Medulla oblongata (tissue), 1 donor: ENCODE measurements at regions not wholly inside any gene's neighbourhood (a gene's known extent, or its start where the extent isn't known, plus 50 kb on each side); places are given as distances from the start of the nearest gene placed in this dataset.
"Not testable (repeated sequence)": the region's sequence is repeated elsewhere in the genome, so short reads cannot be mapped to it uniquely, and the experiment has no call there.

ENCODE experiments used
- DNase-seq: peaks from one replicate; pipeline ENCODE4 v3.0.0-alpha.2; 2015; ENCODE audit errors: extremely low spot score

- not testable (repeated sequence) for DNase-seq
These were observed 342.2 kb downstream of the CEP170 start for GRCh38 chr1:242912855-242913254.

GRCh38 chr1:242900558-242900957 is 354.5 kb downstream of the CEP170 start:
- DNase-seq = not testable (repeated sequence)

GRCh38 chr1:242890192-242890741 is 364.8 kb downstream of the CEP170 start:
- DNase-seq = no peak

GRCh38 chr1:242886137-242886536 is 361.6 kb upstream of the PLD5 start:
- DNase-seq = no peak

GRCh38 chr1:242880022-242880421 is 355.5 kb upstream of the PLD5 start:
- not testable (repeated sequence) for DNase-seq

- no peak for DNase-seq
These were observed 353.2 kb upstream of the PLD5 start for GRCh38 chr1:242877743-242878142.

- DNase-seq = no peak
These were observed 352.7 kb upstream of the PLD5 start for GRCh38 chr1:242877229-242877628.

- DNase-seq = no peak
These were observed 351.5 kb upstream of the PLD5 start for GRCh38 chr1:242876030-242876429.

- DNase-seq = no peak
These were observed 349.2 kb upstream of the PLD5 start for GRCh38 chr1:242873661-242874060.

- DNase-seq = no peak
These were observed 348.0 kb upstream of the PLD5 start for GRCh38 chr1:242872521-242872920.

- DNase-seq = no peak
These were observed 347.1 kb upstream of the PLD5 start for GRCh38 chr1:242871471-242872030.

GRCh38 chr1:242870966-242871365 is 346.5 kb upstream of the PLD5 start:
- DNase-seq = no peak

GRCh38 chr1:242856289-242856688 is 331.8 kb upstream of the PLD5 start:
- no peak for DNase-seq

- no peak for DNase-seq
These were observed 330.0 kb upstream of the PLD5 start for GRCh38 chr1:242854466-242854865.

GRCh38 chr1:242847390-242847993 is 323.0 kb upstream of the PLD5 start:
- DNase-seq = no peak

GRCh38 chr1:242842094-242842493 is 317.6 kb upstream of the PLD5 start:
- DNase-seq = no peak

GRCh38 chr1:242839101-242839500 is 314.6 kb upstream of the PLD5 start:
- DNase-seq = no peak

- no peak for DNase-seq
These were observed 311.9 kb upstream of the PLD5 start for GRCh38 chr1:242836423-242836822.

- DNase-seq = peak; percentile 86
These were observed 304.3 kb upstream of the PLD5 start for GRCh38 chr1:242828828-242829227.

- DNase-seq = peak; percentile 72
These were observed 303.7 kb upstream of the PLD5 start for GRCh38 chr1:242828199-242828598.

GRCh38 chr1:242827538-242827937 is 303.0 kb upstream of the PLD5 start:
- no peak for DNase-seq

GRCh38 chr1:242826701-242827336 is 302.3 kb upstream of the PLD5 start:
- DNase-seq = no peak

- DNase-seq = no peak
These were observed 299.9 kb upstream of the PLD5 start for GRCh38 chr1:242824435-242824834.
